SK-N-MC (cell line): ENCODE measurements at regions not wholly inside any gene's neighbourhood (a gene's known extent, or its start where the extent isn't known, plus 50 kb on each side); places are given as distances from the start of the nearest gene placed in this dataset.

ENCODE experiments used
- EZH2 ChIP-seq: fragments of 200-600 bp; sonication (generic); IDR thresholded peaks from one replicate; pipeline ENCODE4 v1.6.1; 2017; ENCODE audit warnings: antibody characterized with exemption
- POLR2AphosphoS5 ChIP-seq: IDR thresholded peaks from 2 replicates; pipeline ENCODE4 v1.6.1; 2012; ENCODE audit warnings: mild to moderate bottlenecking, low read depth, low read length, borderline replicate concordance

- TF ChIP-seq EZH2 (no peak), POLR2AphosphoS5 (no peak)
Observed at GRCh38 chr17:6893382-6894205, 62.1 kb upstream of the TEKT1 start.
